MM.1S (cell line): ENCODE measurements at regions not wholly inside any gene's neighbourhood (a gene's known extent, or its start where the extent isn't known, plus 50 kb on each side); places are given as distances from the start of the nearest gene placed in this dataset.

ENCODE experiments used
- CTCF ChIP-seq: fragments of 300-600 bp; sonication (generic); IDR thresholded peaks from 2 replicates; pipeline ENCODE4 v1.5.1; 2016; ENCODE audit warnings: antibody characterized with exemption, low read length, mixed read lengths
- EZH2 ChIP-seq: fragments of 300-600 bp; sonication (generic); optimal IDR thresholded peaks from 2 replicates; pipeline ENCODE3; 2017; ENCODE audit warnings: low read depth, mild to moderate bottlenecking, antibody characterized with exemption, low read length, mixed read lengths

DNA sequence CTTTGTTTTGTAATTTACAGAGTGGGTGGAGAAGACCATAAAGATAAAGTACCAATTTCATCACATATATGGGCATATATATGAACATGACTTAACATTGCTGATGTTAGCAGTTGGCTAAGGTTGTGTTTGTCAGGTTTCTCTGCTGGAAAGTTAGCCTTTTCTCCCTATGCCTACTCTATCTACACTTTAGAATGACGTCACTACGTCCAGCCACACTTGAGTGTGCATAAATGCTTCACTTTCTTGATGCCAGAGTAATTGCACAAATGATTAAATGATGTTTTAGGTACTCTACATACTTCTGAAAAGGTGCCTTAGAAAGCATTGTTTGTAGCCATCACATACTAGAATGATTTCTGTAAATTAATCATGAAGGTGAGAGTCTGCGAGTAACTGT lies 759.2 kb upstream of the MGAT4C start:
- TF ChIP-seq EZH2 (no peak), CTCF (no peak)
